ENCODE measurements at regions not wholly inside any gene's neighbourhood (a gene's known extent, or its start where the extent isn't known, plus 50 kb on each side); places are given as distances from the start of the nearest gene placed in this dataset.

DNA sequence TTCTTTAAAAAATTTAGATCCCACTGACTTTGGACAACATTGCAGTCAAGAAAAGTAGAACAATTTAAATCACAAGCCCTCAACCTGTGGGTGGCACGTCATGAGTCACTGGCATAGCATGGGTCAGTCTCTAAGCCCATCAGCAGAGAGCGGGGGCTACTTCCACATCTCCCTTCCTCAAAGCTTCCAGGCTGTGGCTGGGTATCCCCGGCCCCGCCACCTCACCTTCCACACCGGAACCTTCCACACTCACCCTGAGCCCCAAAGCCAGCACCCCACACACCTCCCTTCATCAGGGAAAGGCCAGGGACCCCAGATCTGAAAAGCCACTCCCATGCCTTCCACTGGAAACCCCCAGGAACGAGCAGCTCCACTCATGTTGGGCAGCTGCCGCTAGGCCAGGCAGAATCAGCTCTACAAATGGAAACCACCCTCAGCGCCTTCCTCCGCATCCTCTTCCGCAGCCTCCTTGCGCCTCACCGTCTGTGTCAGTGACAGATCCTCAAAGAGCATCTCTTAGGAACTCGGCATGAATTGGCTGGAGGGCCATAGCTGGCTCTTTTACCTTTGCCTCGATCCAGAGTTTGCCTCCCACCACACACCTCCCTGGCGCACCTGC is 156.5 kb downstream of the ERCC6L2 start:
- DNase-seq (ENCODE audit: extremely low spot score, unreplicated experiment): no peak
- Mint-ChIP-seq H3K4me1 (ENCODE audit: unreplicated experiment) (peaks cover 19% of the 10 kb centered on the region), H3K27ac (ENCODE audit: unreplicated experiment) (peak overlapping the region; percentile 45), H3K27me3 (ENCODE audit: unreplicated experiment) (peaks cover 6% of the 10 kb centered on the region), H3K4me3 (ENCODE audit: unreplicated experiment) (no peak overlapping the region), H3K36me3 (ENCODE audit: unreplicated experiment) (no peaks in the 10 kb centered on the region), H3K9me3 (ENCODE audit: unreplicated experiment) (peaks cover 4% of the 10 kb centered on the region)
- TF ChIP-seq, protein P1, sequence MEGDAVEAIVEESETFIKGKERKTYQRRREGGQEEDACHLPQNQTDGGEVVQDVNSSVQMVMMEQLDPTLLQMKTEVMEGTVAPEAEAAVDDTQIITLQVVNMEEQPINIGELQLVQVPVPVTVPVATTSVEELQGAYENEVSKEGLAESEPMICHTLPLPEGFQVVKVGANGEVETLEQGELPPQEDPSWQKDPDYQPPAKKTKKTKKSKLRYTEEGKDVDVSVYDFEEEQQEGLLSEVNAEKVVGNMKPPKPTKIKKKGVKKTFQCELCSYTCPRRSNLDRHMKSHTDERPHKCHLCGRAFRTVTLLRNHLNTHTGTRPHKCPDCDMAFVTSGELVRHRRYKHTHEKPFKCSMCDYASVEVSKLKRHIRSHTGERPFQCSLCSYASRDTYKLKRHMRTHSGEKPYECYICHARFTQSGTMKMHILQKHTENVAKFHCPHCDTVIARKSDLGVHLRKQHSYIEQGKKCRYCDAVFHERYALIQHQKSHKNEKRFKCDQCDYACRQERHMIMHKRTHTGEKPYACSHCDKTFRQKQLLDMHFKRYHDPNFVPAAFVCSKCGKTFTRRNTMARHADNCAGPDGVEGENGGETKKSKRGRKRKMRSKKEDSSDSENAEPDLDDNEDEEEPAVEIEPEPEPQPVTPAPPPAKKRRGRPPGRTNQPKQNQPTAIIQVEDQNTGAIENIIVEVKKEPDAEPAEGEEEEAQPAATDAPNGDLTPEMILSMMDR (IDR thresholded peaks at IDR 0.05): no peak

DNA sequence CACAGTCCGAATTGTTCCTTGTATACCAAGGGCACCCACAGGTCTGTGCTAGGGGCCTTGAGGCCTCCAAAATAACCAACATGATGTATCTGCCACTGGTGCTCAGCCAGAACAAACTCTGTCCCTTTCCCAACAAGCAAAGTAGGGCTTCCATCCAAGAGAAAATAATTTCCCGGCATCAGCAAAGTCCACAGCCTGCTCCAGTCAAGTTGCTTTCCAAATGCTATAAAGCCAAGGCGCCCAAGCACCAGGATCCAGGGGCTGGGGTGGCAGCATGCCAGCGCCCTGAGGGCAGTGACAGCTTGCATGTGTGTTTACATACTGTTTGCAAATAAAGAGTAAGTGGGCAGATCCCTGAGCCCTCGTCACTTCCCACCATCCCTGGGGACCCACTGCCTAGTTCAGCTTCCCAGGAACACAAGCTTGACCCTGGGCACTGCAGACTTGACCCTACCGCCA is 155.9 kb downstream of the ERCC6L2 start:
- DNase-seq (ENCODE audit: extremely low spot score, unreplicated experiment): peak; percentile 95
- Mint-ChIP-seq H3K9me3 (ENCODE audit: unreplicated experiment) (peaks cover 4% of the 10 kb centered on the region), H3K36me3 (ENCODE audit: unreplicated experiment) (no peaks in the 10 kb centered on the region), H3K4me3 (ENCODE audit: unreplicated experiment) (no peak overlapping the region), H3K27ac (ENCODE audit: unreplicated experiment) (peak overlapping the region; percentile 56), H3K27me3 (ENCODE audit: unreplicated experiment) (peaks cover 9% of the 10 kb centered on the region), H3K4me1 (ENCODE audit: unreplicated experiment) (peaks cover 19% of the 10 kb centered on the region)
- TF ChIP-seq, protein P1 (IDR thresholded peaks at IDR 0.05): no peak

DNA sequence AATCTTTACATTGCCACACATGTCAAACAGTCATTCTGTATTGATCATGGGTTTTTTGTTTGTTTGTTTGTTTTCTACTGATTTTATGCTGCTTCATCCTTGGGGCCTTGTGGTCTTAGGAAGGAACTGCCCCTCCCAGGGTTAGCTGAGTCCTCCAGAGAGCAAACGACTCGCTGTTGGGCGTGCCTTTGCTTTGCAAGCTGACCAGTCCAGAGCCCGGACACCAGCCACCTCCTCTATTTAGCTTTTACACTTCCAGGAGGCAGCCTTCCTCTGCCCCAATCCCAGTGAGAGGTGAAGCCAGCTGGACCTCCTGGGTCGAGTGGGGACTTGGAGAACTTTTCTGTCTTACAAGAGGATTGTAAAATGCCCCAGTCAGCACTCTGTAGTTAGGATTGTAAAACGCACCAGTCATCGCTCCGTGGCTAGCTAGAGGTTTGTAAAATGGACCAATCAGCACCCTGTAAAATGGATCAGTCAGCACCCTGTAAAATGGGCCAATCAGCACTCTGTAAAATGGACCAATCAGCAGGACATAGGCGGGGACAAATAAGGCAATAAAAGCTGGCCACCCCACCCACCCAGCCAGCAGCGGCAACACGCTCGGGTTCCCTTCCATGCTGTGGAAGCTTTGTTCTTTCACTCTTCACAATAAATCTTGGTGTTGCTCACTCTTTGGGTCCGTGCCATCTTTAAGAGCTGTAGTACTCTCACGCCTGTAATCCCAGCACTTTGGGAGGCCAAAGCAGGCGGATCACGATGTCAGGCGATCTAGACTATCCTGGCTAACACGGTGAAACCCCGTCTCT is 154.4 kb downstream of the ERCC6L2 start:
- TF ChIP-seq, protein P1 (IDR thresholded peaks at IDR 0.05): no peak
- H3K4me3 Mint-ChIP-seq (ENCODE audit: unreplicated experiment): no peak overlapping the region
- H3K9me3 Mint-ChIP-seq (ENCODE audit: unreplicated experiment): no peaks in the 10 kb centered on the region
- H3K4me1 Mint-ChIP-seq (ENCODE audit: unreplicated experiment): peaks cover 19% of the 10 kb centered on the region
- DNase-seq (ENCODE audit: extremely low spot score, unreplicated experiment): no peak
- no peaks in the 10 kb centered on the region for H3K36me3 Mint-ChIP-seq (ENCODE audit: unreplicated experiment)
- H3K27ac Mint-ChIP-seq (ENCODE audit: unreplicated experiment): no peak overlapping the region
- peaks cover 20% of the 10 kb centered on the region for H3K27me3 Mint-ChIP-seq (ENCODE audit: unreplicated experiment)

DNA sequence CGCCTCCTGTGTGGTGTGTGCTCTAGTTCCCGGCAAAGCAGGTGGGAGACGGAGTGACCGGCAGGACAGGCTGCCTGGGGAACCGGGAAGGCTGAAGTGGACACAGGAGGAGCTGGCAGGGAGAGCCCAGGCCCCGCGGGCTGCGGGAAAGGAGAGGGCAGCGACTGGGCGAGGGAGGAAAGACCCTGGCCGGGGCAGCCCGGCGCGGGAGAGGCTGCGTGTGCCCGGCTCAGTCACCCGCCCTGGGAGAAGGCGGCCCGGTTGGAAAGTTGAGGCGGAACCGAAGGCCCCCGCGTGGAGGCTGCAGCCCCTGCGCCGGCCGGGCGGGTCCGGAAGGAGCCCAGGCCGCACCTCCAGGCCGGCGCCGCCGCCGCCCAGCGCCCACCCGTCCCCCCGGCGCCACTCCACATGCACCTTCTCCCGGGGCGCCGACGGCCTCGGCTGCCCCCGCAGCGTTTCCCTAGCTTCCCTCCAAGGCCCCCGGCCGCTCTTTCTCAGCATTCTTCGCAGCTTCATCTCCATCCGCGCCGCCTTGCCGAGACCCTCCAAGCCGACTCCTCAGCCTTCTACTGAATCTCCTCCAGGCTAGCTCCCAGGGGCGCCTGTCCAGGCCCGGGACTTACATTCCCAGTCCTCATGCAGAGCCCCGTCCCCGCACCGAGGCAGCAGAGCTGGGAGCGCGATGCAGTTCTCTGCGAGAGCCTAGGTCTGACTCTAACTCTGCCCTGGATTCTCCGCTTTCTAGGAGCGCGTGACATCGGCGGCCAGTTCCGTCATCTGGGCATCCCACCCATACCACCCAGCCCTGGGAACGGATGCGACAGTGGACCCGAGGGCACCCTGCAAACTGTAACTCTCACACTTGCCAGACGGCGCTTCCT is 152.0 kb downstream of the ERCC6L2 start:
- H3K27ac Mint-ChIP-seq (ENCODE audit: unreplicated experiment): no peak overlapping the region
- no peaks in the 10 kb centered on the region for H3K9me3 Mint-ChIP-seq (ENCODE audit: unreplicated experiment)
- peaks cover 42% of the 10 kb centered on the region for H3K27me3 Mint-ChIP-seq (ENCODE audit: unreplicated experiment)
- H3K4me1 Mint-ChIP-seq (ENCODE audit: unreplicated experiment): peaks cover 23% of the 10 kb centered on the region
- TF ChIP-seq, protein P1 (IDR thresholded peaks at IDR 0.05): no peak
- no peak overlapping the region for H3K4me3 Mint-ChIP-seq (ENCODE audit: unreplicated experiment)
- no peak for DNase-seq (ENCODE audit: extremely low spot score, unreplicated experiment)
- H3K36me3 Mint-ChIP-seq (ENCODE audit: unreplicated experiment): no peaks in the 10 kb centered on the region

Measured in osteocyte (in vitro differentiated cells).